NB4 (cell line): ENCODE measurements at regions not wholly inside any gene's neighbourhood (a gene's known extent, or its start where the extent isn't known, plus 50 kb on each side); places are given as distances from the start of the nearest gene placed in this dataset.

Experiments used
- CTCF ChIP-seq: IDR thresholded peaks from one replicate; pipeline ENCODE4 v1.5.1; 2012; ENCODE audit warnings: low read depth, low read length
- POLR2A ChIP-seq: IDR thresholded peaks from 2 replicates; pipeline ENCODE4 v1.6.1; 2011; ENCODE audit warnings: mild to moderate bottlenecking; ENCODE audit not compliant: insufficient read length; ENCODE audit errors: extremely low read depth
- TF ChIP-seq, protein P1 (sequence below): IDR thresholded peaks from 2 replicates; pipeline ENCODE4 v1.6.1; 2011; ENCODE audit warnings: low read depth, low read length

DNA sequence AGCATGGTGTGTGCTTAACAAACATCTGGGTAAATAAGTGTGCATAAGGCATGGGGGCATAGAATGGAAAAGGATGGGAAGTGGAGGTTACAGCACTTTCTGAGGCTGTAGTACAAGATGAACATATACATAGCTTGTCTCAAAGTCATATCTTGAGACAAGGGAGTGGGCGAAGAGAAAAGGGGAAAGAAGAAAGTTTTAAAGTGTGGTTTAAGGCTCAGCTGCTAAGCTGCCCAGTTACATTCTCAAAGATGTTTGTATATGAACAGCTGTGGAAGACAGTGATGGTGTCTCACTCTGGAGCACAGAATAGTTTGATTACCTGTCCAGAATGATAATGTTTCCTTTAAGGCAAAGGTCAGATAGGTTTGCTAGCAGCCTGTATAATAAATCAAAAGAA lies 61.9 kb upstream of the LANCL2 start:
- TF ChIP-seq POLR2A (no peak), CTCF (no peak)
- TF ChIP-seq, protein P1, sequence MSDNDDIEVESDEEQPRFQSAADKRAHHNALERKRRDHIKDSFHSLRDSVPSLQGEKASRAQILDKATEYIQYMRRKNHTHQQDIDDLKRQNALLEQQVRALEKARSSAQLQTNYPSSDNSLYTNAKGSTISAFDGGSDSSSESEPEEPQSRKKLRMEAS, result no peak
